HG02678 (cell line): ENCODE measurements at regions not wholly inside any gene's neighbourhood (a gene's known extent, or its start where the extent isn't known, plus 50 kb on each side); places are given as distances from the start of the nearest gene placed in this dataset.
"Not testable (repeated sequence)": the region's sequence is repeated elsewhere in the genome, so short reads cannot be mapped to it uniquely, and the experiment has no call there.

Experiments used
- ATAC-seq: cut with Tn5 transposase; IDR thresholded peaks from one replicate; pipeline ENCODE4 v1.9.1; 2021; ENCODE audit warnings: mild to moderate bottlenecking, moderate library complexity; ENCODE audit not compliant: unreplicated experiment

DNA sequence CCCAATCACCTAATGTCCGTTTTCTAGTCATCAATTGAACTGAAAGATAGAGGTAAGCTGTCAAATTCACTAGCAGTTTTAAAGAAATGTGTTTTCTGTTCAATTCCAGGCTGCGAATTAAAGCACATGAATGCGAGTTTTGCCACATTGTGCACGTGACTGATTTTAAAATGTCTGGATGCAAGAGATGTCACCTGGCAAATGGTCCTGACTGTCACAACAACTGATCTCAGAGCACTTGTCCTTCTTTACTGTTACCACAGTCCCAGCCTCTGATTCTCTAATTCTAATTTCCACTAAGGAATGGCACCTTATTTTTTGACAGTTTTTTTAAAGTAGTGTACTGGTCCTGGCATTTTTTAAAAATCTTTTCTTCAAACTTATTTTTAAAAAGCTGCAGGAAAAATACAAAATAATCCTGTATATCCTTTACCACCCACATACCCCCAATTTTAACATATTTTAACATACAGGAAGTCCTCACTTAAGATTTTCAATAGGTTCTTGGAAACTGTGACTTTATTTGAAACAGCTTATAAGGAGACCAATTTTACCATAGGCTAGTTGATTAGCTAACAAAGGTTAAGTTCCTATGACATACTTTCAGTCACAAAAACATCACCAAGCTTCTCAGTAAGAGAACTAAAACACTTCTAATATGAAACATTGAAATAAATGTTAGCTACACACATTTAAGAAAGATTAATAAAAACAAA is 1364.3 kb downstream of the EFNA5 start:
- ATAC-seq, result no peak

DNA sequence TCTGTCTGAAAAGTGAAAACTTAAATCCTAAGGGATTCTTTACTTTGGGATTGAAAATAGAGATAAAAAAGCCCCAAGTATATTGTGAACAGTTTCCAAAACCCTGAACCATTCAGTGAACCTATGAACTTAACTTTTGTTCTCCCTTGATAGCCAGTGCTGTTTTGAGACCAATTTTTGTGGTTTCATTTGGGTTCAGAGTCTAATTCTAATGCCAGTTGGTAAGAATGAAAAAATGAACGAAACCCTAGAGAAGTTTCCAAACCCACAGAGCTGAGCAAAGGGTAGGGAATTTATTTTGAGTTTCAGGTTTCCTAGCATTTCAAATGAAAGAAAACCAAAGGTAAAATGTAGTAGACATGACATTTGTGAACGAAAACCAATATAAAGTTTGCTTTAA is 1366.8 kb downstream of the EFNA5 start:
- ATAC-seq, result no peak

DNA sequence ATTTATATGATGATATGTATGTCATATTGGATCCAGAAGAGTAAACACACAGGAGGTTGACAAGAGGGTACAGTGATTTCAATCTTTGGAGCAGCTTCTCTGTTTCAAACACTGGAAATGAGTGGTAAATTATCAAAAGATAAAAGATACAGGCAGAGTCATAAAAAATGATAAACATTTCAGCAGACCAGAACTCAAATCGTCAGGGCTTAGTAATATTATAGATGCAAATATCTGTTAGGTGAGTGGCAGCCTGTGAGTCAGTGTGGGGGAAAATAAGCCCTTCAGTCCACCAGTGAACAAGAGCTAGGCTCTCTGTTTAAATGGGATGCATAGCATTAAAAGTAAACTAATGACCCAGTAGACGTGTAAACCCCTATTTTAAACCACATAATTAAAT is 1378.1 kb downstream of the EFNA5 start:
- no peak for ATAC-seq

DNA sequence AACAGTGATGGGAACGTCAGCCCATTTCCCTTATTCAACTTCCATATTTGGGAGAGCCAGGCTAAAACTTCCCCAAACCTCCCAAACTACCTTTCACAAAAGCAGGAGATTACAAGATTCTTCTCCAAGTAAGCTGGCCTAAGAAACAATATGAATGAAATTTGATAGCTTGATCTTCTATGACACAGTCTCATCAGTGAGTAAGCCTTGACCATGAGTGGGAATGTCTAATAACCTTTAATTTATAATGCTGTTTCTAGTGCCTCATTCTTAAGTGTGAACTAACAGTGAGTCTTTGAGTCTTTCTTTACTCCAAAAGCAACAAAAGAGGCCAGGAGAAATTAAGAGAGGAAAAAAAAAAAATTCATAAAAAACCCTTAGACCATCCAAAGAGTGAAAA is 1379.9 kb downstream of the EFNA5 start:
- ATAC-seq, result no peak

DNA sequence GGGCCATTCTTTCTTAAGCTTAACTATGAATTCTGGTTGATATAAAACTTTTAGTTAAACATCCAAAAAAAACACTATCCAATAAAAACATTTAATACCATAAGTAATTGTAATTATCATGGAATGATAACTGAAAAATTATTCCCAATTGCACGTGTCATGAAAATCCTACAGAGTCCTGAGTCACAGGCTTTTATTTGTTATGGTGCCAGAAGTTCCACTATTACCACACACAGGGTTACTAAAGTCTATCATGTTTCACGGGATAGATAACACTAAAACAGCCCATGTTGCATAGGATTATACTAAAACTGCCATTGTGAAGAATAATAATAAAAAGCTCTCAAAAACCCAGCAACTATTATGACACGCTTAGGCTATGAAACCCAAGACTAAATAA is 1381.8 kb downstream of the EFNA5 start:
- no peak for ATAC-seq

DNA sequence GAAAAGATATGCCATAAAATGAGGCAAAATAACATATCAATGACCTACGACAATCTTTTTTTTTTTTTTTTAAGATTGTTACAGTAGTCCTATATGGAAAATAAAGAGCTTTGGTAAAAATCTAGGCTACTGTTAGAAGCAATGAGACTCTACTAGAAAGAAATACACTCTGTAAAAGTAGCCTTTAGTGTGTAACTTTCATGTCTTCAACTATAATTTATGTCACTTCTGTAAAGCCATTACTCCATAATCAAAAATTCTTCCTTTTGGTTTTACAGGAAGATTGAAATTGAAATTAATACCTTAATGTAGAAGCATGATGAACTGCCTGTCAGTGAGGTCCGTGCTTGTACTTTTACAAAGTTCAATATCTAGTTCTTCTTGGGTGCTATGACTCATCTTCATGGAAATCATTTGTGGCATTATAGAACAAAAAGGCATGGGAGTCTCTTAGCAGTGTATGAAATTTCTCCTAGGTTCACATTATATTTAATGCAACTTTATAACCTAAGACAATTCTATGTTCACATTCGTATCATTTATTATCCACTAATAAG is 1393.1 kb downstream of the EFNA5 start:
- ATAC-seq, result no peak

DNA sequence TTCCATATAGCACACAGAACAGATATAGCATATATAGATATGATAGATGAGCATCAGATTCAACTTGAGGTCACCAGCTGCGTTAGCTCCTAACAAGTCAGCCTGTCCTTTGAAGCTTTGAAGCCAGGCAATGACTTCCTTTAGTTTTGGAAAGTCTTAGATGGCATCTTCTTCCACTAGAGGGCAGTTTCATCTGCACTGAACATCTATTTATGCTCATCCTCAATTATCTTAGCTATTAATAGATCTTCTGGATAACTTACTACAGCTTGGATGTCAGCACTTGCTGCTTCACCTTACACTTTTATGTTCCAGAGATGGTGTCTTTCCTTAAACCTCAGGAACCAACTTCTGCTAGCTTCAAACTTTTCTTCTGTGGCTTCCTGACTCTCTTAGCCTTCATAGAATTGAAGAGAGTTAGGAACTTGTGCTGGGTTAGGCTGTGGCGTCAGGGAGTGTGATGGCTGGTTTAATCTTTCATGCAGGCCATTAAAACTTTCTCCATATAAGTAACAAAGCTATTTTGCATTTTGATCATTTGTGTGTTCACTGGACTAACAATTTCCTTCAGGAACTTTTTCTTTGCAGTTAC is 1401.4 kb downstream of the EFNA5 start:
- no peak for ATAC-seq

DNA sequence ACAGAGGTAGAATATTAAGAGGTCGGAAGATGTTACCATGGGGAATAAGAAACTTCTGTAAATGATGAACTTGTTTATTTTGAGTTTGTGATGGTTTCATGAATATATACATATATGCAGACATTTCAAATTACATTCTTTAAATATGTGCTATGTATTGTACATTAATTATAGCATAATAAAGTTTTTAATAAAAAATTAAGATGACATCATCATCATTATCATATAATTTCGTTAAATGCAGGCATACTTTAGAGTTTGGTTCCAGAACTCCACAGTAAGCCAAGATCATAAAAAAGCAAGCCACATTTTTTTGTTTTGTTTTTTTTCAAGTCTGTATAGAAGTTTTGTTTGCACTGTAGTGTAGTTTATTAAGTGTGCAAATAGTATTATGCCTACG is 1403.5 kb downstream of the EFNA5 start:
- ATAC-seq, result no peak

DNA sequence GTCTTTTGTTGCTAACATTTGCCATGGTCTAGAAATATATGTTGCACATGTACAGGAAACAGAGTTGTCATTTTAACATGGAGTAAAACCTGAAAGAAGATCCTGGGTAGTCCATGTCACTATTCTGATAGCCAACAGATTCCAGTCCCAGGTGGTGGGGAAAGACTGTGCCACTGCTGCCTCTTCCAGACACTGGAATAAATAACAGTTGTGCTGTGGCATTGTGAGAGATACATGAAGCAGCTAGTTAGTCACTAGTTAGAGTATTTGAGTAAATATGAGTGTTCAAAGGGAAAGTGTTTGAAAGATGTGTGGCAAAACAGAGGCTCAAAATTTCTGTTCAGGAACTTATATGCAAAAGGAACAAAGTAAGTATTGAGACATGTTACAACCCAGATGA is 1408.3 kb downstream of the EFNA5 start:
- no peak for ATAC-seq

DNA sequence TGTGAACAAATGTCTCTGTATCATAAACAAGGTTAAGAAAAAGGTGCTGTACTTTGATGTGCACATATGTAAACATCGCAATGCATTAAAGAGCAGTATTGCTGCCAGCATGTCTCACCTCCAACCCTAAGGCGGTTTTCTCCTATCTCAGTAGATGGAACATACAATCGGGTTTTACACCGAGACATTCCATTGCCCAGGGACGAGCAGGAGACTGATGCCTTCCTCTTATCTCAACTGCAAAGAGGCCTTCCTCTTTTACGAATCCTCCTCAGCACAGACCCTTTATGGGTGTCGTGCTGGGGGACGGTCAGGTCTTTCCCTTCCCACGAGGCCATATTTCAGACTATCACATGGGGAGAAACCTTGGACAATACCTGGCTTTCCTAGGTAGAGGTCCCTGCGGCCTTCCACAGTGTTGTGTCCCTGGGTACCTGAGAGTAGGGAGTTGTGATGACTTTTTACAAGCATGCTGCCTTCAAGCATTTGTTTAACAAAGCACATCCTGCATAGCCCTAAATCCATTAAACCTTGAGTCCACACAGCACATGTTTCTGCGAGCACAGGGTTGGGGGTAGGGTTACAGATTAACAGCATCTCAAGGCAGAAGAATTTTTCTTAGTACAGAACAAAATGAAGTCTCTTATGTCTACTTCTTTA is 1411.2 kb downstream of the EFNA5 start:
- ATAC-seq, result not testable (repeated sequence)

DNA sequence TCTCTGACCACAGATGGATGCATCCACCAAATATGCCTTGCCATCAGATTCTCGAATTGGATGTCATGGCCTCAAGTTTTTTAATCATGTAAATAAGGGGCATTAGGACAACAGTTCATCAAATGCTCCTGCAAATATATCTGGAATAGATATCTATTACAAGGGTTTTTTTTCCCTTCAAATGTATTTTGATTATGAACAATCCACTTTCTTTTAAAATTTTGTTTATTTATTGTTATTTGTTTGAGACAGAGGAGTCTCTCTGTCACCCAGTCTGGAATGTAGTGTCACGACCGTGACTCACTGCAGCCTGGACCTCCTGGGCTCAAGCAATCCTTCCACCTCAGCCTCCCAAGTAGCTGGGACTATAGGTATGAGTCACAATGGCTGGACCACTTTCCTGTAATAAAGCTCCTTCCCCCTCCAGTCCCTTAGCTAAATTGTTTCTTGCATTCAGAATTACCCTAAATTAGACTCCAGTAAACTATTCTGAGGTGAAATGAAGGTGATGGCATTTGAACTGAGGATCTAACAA is 1412.1 kb downstream of the EFNA5 start:
- ATAC-seq, result no peak

DNA sequence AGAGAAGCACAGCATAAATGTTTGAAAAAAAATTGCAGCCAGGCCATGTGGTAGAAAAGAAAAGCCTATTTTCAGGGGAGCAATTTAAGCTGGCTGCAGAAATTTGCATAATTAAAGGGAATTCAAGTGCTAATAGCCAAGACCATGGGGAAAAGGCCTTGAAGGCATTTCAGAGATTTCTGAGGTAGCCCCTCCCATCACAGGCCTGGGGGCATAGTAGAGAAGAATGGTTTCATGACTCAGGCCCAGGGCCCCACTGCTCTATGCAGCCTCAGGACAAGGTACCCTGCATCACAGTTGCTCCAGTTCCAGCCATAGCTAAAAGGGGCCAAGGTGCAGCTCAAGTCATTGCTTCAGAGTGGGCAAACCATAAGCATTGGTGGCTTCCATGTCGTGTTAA is 1416.0 kb downstream of the EFNA5 start:
- ATAC-seq, result no peak

DNA sequence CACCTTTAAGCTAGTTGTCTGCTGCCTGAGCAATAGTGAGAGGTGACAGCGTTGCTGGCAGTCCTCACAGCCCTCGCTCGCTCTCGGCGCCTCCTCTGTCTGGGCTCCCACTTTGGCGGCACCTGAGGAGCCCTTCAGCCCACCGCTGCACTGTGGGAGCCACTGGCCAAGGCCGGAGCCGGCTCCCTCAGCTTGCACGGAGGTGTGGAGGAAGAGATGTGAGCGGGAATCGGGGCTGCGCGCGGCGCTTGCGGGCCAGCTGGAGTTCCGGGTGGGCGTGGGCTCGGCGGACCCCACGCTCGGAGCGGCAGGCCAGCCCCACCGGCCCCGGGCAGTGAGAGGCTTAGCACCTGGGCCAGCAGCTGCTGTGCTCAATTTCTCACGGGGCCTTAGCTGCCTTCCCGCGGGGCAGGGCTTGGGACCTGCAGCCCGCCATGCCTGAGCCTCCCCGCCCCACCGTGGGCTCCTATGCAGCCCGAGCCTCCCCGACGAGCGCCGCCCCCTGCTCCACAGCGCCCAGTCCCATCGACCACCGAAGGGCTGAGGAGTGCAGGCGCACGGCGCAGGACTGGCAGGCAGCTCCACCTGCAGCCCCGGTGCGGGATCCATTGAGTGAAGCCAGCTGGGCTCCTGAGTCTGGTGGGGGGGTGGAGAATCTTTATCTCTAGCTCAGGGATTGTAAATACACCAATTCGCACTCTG is 1424.5 kb downstream of the EFNA5 start:
- not testable (repeated sequence) for ATAC-seq

DNA sequence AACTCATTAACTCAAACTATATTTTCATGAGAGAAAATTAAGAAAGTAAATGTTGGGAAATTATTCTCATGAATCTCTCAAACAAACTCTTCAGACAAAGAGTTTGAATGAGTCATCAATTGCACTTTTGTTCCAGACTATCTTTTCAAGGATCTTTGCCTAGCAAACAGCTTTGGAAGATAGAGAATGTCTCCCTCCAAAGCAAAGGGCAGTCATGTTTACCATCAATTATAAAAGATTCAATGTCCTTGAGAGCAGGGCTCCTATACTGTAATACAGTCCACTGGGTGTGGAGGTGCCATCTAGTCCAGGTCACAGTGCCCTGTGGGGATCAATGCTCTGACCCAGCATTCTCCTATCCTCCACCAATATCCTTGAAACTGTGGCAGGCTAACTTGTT is 1429.3 kb downstream of the EFNA5 start:
- no peak for ATAC-seq

DNA sequence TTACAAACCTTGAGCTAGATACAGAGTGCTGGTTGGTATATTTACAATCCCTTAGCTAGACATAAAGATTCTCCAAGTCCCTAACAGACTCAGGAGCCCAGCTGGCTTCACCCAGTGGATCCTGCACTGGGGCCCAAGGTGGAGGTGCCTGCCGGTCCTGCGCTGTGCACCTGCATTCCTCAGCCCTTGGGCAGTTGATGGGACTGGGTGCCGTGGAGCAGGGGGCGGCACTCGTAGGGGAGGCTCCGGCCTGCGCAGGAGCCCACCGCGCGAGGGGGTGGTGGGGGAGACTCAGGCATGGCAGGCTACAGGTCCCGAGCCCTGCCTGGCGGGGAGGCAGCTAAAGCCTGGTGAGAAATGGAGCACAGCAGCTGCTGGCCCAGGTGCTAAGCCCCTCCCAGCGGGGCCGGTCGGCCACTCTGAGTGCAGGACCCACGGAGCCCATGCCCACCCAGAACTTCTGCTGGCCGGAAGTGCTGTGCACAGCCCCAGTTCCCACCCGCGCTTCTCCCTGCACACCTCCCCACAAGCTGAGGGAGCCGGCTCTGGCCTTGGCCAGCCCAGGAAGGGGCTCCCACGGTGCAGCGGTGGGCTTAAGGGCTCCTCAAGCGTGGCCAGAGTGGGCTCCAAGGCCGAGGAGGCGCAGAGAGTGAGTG is 1464.7 kb downstream of the EFNA5 start:
- ATAC-seq, result no peak

DNA sequence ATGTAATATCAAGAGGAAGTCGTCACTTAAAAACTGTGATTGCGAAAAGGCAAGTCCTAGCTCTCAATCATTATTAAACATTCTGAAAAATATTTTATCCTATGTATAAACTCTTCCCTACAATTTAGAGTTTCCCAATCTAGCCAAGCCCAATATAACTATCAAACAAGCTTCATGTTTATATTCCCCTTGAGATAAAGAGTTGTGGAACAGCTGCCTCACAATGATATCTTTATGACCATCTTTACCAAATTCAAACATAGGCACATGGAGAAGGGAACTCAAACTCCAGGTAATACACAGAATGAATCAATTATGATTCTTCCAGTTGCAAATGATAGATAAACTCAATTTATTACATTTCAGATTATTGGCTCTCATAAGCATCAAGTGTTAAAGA is 1468.7 kb downstream of the EFNA5 start:
- ATAC-seq, result no peak

DNA sequence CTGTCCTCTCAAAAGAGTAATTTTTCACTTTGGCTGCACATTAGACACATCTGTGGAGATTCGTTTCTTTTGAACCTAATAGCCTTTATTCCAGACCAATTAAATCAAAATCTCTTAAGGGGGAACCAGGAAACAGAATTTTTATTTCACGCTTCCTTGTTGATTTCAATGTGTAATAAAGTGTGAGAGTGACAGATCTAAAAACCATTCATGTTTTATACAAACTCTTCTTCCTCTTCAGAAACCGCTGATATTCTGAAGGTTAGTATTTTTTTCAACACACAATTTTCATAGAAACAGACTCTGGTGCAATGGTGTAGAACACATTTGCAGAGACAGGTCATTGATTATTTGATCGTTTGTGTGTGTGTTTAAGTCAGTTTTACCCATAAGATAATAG is 1469.8 kb downstream of the EFNA5 start:
- no peak for ATAC-seq

DNA sequence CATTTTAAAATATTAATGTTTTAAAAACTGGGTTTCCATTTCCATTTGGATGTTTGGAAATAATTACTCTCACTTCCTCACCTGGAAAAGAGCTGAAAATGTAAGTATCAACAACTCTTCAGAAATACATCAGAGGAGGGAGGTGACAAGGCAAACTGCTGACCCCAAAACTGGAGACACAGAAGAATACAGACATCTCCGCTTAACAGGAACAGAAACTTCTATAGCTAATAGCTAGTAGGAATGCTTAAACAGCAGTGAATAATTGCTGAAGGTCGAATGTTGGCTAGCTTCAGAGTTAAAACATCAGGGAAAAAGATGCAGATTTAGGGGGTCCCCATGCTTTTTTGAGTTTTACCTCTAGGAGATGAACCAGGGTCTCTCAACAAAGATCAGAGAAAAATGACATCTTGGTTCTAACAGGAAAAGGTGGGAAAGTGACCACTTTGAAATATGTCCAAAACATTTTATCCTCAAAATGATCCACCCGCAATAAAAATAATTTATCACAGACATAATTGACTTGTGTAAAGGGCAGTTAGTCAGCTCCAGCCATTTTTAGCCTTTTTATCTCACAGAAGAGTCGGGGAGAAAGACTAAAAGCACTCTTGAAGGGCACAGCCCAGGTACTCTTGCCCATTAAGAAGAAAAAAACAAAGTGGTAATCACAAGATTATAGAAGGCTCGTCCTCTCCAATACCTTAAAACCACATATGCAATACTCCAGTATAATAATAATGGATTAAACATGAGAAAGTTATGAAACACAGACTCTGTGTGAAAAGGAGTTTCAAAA is 1474.9 kb downstream of the EFNA5 start:
- no peak for ATAC-seq

DNA sequence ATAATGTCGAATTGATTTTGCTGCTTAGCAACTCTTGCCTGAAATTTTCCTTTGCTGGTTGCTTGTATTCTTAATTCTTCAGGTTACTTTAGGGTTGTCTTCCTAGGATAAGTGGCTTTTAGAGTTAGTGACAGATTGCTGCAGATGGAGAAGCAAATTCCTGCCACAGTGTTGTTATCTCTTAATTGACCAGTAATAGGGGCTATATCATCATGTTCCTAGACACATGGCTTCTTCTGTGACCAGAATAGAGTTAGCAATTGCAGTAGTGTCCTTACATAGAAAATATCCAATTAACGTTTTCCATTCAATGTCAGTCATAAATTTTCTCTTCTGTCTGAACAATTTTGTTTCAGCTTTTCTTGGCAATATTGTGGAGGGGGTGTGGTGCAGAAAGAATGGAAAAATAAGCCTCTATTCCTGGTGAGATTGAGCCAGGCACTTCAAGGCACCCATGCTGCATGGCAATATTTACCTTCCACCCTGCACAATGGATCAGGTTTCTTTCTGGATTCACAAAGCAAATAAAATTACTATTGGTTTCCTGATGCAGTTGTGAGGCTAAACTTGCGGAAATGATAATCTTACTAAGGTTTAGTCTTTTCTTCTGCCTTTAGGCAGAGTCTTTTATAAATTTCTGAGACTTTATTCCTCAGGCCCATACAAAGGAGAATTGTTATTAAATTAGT is 1481.5 kb downstream of the EFNA5 start:
- ATAC-seq, result no peak
